ENCODE measurements at regions not wholly inside any gene's neighbourhood (a gene's known extent, or its start where the extent isn't known, plus 50 kb on each side); places are given as distances from the start of the nearest gene placed in this dataset.
"Not testable (repeated sequence)": the region's sequence is repeated elsewhere in the genome, so short reads cannot be mapped to it uniquely, and the experiment has no call there.

DNA sequence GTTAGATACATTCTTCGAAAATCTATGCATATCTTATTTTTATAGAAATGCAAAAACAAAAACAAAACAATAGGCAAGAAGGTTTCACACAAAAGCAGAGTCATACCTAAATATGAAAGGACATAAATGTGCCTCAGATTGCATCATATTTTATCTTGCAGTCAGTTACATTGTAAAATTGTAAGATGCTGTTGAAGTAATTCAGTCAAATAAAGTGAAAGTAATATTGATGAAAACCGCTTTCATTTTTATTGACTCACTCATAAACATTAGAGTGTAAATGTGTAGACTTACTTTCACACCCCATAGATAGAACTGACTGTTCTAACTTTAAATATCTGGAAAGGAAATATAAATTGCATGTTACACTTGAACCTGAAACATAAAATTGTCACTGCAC lies 931.5 kb upstream of the NUDT12 start:
- Histone ChIP-seq H3K4me1 (no peaks in the 10 kb centered on the region), H3K9me3 (no peaks in the 10 kb centered on the region), H3K27me3 (no peaks in the 10 kb centered on the region), H3K36me3 (no peaks in the 10 kb centered on the region), H3K4me3 (no peak overlapping the region), H3K27ac (no peak overlapping the region)
- TF ChIP-seq, protein P1, sequence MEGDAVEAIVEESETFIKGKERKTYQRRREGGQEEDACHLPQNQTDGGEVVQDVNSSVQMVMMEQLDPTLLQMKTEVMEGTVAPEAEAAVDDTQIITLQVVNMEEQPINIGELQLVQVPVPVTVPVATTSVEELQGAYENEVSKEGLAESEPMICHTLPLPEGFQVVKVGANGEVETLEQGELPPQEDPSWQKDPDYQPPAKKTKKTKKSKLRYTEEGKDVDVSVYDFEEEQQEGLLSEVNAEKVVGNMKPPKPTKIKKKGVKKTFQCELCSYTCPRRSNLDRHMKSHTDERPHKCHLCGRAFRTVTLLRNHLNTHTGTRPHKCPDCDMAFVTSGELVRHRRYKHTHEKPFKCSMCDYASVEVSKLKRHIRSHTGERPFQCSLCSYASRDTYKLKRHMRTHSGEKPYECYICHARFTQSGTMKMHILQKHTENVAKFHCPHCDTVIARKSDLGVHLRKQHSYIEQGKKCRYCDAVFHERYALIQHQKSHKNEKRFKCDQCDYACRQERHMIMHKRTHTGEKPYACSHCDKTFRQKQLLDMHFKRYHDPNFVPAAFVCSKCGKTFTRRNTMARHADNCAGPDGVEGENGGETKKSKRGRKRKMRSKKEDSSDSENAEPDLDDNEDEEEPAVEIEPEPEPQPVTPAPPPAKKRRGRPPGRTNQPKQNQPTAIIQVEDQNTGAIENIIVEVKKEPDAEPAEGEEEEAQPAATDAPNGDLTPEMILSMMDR (IDR thresholded peaks at IDR 0.05) = no peak
- no peak for DNase-seq (ENCODE audit: low spot score)

DNA sequence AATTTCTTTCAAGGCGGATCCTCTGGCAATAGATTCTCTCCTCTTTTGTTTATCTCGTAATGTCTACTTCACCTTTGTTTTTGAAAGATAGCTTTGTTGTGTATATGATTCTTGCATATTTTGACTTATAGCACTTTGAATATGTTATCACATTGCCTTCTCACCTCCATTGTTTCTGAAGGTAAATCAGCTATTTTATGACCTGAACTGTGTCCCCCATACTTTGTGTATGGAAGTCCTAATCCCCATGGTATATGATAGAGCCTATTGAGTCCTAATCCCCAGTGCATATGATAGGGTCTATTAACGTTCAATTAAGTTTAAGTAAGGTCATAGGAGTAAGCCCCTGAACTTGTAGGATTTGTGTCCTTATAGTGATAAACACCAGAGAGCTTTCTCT lies 910.2 kb upstream of the NUDT12 start:
- H3K9me3 ChIP-seq = peaks cover 0 to 11% of the 10 kb centered on the region in 2 donors

DNA sequence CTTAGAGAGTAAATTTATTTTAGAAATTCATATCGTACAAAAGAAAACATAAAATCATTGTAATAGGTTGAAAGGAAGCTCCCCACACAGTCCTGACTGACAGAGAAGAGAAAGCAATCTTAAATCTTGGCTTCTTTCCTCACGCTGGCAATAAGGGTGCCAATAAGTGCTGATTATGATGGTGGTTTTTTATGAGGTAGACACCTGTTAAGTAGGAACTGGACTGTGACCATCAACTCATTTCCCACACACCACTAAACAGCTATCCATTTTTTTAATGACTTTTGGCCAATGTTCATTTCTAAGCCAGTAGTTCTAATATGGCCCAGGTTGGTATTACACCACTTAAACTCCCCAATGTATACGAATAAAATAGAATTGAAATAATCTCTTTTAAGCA lies 893.5 kb upstream of the NUDT12 start:
- no peaks in the 10 kb centered on the region for H3K4me1 ChIP-seq
- H3K9me3 ChIP-seq = peaks cover 0 to 5% of the 10 kb centered on the region in 2 donors
- DNase-seq (ENCODE audit: low spot score) = no peak
- H3K36me3 ChIP-seq = no peaks in the 10 kb centered on the region
- H3K4me3 ChIP-seq = no peak overlapping the region
- no peaks in the 10 kb centered on the region for H3K27me3 ChIP-seq
- no peak overlapping the region for H3K27ac ChIP-seq
- TF ChIP-seq, protein P1 (IDR thresholded peaks at IDR 0.05) = no peak

More for the DNA sequence above, 910.2 kb upstream of the NUDT12 start:
- H3K36me3 ChIP-seq = no peaks in the 10 kb centered on the region
- TF ChIP-seq, protein P1 (IDR thresholded peaks at IDR 0.05) = no peak
- no peaks in the 10 kb centered on the region for H3K4me1 ChIP-seq
- DNase-seq (ENCODE audit: low spot score) = no peak
- no peak overlapping the region for H3K4me3 ChIP-seq
- no peak overlapping the region for H3K27ac ChIP-seq
- H3K27me3 ChIP-seq = no peaks in the 10 kb centered on the region

DNA sequence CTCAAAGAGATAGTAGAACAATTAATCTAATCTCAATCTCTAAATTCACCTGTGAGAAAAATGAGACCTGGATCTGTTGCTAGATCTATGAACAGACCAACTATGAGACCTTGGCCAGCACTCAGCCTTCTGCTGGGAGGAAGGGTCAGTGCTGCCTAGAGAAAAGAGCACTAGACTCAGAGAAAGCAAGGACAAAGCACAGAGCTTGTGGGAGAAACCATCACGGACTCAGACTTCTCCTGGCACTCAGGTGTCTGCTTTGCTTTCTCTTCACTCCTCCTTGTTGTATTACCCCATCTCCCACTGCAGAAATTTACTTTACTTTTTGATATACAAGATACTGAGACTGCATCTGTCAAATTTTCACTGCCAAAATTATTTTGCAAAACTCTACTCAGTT lies 890.0 kb upstream of the NUDT12 start:
- Histone ChIP-seq H3K9me3 (no peaks in the 10 kb centered on the region), H3K36me3 (no peaks in the 10 kb centered on the region), H3K4me1 (no peaks in the 10 kb centered on the region), H3K27ac (no peak overlapping the region), H3K4me3 (no peak overlapping the region), H3K27me3 (no peaks in the 10 kb centered on the region)
- no peak for DNase-seq (ENCODE audit: low spot score)
- TF ChIP-seq, protein P1 (IDR thresholded peaks at IDR 0.05) = no peak

DNA sequence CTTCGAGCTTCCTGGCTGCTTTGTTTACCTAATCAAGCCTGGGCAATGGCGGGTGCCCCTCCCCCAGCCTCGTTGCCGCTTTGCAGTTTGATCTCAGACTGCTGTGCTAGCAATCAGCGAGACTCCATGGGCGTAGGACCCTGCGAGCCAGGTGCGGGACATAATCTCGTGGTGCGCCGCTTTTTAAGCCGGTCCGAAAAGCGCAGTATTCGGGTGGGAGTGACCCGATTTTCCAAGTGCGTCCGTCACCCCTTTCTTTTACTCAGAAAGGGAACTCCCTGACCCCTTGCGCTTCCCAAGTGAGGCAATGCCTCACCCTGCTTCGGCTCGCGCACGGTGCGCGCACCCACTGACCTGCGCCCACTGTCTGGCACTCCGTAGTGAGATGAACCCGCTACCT lies 889.3 kb upstream of the NUDT12 start:
- H3K27ac ChIP-seq; DNase-seq (ENCODE audit: low spot score); H3K4me3 ChIP-seq; H3K9me3 ChIP-seq; H3K4me1 ChIP-seq; H3K27me3 ChIP-seq; H3K36me3 ChIP-seq: not testable (repeated sequence)

DNA sequence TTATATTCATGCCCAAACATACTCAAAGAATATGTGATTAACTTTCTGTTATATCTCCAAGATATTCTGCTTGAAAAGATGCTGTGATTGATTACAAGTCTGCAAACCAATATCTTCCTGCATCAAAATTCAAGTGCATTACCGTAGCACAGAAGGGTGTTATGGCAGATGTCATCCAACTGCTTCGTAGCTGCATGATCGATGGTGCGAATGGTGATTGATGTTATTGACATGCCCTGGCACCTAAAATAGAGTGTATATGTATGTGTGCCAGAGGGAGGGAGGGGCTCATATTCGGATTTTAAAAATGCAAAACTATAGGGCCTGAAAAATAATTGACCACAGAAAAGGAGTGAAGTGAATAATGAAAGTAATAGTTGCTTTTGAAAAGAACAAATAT lies 882.1 kb upstream of the NUDT12 start:
- Histone ChIP-seq H3K27ac (no peak overlapping the region), H3K4me3 (no peak overlapping the region), H3K36me3 (no peaks in the 10 kb centered on the region), H3K27me3 (no peaks in the 10 kb centered on the region), H3K9me3 (no peaks in the 10 kb centered on the region), H3K4me1 (no peaks in the 10 kb centered on the region)
- DNase-seq (ENCODE audit: low spot score) = no peak
- TF ChIP-seq, protein P1 (IDR thresholded peaks at IDR 0.05) = no peak
